HG03520 (cell line): ENCODE measurements at regions not wholly inside any gene's neighbourhood (a gene's known extent, or its start where the extent isn't known, plus 50 kb on each side); places are given as distances from the start of the nearest gene placed in this dataset.
A peak's percentile ranks its signal among the peaks of the same experiment; 100 is the strongest.

Experiments
- ATAC-seq: cut with Tn5 transposase; IDR thresholded peaks from one replicate; pipeline ENCODE4 v1.9.1; 2021; ENCODE audit warnings: mild to moderate bottlenecking, moderate library complexity; ENCODE audit not compliant: unreplicated experiment

DNA sequence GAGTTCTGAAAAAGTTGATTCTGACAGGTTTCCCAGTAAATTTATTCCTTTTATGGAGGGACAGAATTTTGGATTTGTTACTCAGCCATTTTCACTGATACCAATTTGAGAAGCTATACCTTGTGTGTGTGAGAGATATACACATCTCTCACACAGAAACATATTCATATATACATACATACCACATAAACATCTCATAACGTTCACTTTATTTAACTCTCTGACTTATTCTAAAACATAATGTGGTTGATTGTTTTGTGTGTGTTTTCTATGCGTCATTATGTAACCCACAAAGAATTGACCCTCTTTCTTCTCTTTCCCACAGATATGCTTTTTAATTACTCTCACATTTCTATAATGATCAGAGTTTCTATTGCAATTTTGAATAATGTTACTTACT is 570.8 kb upstream of the TLE4 start:
- ATAC-seq: no peak

GRCh38 chr9:79003514-79003913 is 568.3 kb upstream of the TLE4 start:
- ATAC-seq: no peak

GRCh38 chr9:79004032-79004431 is 567.7 kb upstream of the TLE4 start:
- no peak for ATAC-seq

DNA sequence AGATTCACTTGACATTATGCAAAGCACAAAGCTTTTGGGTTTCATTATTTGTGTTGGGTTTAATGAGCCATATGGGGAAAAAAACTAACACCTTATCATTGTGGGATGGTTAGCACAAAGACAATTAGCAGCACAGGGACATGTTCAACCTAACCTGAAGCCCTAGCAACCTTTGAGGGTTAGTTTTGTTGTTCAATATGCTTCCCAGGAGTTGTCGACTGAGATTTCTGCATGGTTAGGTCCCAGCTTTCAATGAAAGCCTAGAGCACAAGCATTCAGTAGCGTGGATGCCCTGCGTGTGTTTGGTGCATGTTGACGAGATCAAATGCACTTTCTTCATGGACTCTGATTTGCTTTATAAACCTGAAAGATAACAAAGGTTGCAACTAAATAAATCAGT is 565.2 kb upstream of the TLE4 start:
- ATAC-seq: no peak

GRCh38 chr9:79007701-79008483 is 563.9 kb upstream of the TLE4 start:
- peak; percentile 99 for ATAC-seq

GRCh38 chr9:79008916-79009315 is 562.8 kb upstream of the TLE4 start:
- ATAC-seq: no peak

DNA sequence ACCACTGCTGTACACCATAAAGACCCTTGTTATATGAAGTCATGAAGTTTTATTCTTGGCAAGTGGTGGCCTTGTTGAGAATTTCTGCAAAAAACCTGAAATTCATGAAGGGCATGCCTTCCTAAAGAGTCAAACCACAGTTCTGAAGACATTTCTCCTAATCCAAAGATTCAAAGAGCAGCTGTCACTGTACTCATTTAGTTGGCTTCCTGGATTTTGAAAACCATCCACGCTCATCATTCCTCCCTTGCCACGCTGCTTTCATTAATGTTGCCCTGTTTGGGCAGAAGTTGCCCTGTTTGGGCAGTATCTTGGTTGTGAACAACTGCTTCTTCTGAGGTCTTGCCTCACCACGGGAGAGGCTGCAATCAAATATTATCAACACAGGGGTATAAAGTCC is 560.3 kb upstream of the TLE4 start:
- ATAC-seq: no peak

DNA sequence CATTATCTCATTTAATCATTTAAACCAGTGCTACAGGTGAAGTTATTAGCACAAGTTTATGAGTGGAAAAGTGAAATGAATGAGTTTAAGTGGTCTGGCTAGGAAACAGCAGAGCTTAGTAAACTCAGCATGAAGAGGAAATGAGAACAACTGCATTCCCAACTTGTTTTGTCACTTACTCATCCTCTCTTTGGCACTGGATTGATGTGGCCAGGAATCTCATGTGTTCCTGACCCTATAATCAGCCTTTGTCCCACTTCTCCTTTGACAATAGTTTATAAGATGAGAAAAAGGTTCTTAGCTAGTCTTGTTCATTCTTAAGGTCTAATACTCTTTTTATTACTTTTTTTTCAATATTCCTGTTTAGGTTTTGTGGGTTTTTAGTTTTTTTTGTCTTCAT is 559.2 kb upstream of the TLE4 start:
- no peak for ATAC-seq

- no peak for ATAC-seq
These were observed 557.8 kb upstream of the TLE4 start for GRCh38 chr9:79013715-79014610.

- no peak for ATAC-seq
These were observed 556.7 kb upstream of the TLE4 start for GRCh38 chr9:79014929-79015699.

DNA sequence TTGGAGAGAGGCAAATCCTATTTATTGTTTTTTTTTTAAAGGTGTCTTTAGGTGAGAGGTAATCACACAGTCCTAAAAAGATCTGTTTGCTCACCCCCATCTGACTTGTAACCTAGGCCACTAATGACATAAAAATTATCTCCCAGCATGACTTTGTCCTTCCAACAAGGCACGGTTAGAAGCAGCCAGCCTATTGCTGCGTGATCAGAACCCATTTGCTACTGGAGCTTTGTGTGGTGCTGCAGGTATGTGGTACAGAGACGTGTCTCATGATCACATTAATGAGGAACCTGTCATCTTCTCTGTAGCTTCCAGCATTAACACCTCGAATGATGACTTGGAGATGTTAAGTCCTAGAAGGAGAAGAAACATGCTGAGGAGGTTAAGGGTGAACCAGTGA is 555.8 kb upstream of the TLE4 start:
- ATAC-seq: no peak

DNA sequence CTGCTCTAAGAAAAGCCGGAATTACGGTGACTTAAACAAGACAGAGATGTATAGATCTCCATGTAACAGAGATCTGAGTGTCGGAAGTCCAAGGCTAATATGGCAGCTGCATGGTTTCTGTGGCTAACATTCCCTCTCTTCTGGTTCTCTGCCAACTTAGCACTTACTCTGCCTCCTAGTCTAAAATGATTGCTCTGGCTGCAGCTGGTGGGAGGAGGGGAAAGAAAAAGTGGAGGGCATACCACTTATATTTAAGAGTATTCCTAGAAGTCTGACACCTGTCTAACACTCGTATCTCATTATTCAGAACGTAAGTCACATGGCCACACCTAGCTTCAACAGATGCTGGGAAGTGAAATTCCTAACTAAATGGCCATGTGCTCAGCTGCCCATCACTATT is 551.5 kb upstream of the TLE4 start:
- no peak for ATAC-seq

DNA sequence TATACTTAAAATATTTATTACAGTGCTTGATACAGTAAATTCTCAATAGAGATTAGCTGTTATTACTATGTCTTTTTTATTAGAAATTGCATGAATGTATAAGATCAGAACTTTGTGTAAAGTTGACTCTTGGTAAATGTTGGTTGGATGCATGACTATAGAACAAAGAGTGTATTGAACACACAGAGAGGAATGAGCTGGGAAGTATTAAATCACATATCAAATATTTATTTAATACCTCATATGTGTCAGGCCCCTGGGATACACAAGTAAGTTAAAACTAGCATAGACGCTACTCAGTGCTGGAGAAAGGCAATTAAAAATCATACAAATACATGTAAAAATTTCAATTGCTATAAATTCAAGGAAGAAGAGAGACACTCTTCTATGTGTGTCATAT is 550.7 kb upstream of the TLE4 start:
- no peak for ATAC-seq

DNA sequence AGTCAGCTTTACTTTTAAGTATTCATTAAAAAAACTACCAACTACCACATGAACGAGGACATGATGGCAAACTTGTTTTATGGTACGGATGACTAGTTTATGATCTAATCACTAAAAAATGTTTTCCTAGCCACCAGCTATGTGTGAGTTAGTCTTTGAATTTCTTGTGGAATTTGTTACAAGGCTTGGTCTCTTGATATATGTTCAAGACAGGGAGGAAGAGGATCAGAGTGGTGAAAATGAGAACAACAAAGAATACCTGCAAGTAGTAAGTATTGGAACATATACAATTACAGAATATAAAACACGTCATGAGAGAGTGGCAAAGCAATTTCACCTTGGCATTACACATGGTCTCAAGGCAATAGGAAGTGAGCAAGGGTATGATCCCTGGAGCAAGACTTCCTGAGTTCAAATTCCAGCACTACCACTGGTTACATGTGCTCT is 548.6 kb upstream of the TLE4 start:
- no peak for ATAC-seq

GRCh38 chr9:79026316-79026715 is 545.4 kb upstream of the TLE4 start:
- peak; percentile 73 for ATAC-seq

DNA sequence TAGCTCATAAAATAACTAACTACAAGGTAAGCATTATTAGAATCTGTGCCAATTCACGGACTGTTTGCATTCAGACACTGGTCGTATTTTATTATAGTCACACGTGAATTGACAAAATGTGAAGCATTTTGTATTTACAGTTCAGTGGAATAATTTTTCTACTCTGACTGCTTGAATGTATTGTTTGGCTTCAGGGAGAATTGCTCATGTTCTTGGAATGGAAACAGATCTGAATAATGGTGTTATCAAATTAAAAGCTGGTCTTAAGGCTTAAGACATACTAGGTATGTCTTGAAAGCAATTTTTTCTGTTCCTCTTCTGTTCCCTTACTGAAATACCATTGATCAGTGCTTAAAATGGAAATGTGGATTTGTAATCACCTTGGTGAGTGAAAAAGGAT is 543.7 kb upstream of the TLE4 start:
- ATAC-seq: no peak

DNA sequence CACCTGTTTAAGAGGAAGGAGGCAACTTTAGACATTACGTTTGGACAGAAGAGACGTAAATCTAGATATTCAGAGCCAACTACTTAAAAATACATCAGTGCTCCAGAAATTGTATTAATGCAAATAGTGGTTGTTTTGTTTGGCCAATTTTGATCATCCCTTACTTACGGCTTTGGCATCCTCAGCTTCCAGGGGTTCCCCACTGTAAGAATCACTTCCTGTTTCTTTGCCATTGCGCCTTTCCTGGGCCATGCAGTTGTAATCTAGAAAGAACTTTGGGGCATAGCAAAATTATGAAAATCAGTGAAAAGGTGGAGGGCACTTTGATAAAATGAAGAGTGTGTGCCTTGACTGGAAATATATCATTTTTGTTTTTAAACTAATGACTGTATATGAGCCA is 537.2 kb upstream of the TLE4 start:
- no peak for ATAC-seq

GRCh38 chr9:79037338-79037737 is 534.4 kb upstream of the TLE4 start:
- ATAC-seq: no peak

DNA sequence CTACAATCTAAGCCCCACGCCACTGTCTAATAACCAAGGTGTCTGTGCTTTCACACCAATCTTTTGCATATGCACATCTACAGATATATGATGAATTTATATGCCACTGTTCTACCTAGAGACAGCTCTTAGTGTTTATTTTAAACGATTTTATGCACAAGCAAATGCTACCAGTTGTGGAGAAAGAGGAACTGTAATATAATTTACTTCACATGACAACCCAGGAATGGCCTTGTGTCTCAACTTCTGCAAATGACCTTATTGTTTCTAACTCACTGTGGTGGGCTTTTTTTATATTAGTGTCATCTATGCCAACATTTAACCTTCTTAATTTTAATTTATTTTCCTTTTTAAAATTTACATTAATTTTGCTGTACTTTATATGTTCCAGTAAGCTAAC is 531.1 kb upstream of the TLE4 start:
- ATAC-seq: no peak

DNA sequence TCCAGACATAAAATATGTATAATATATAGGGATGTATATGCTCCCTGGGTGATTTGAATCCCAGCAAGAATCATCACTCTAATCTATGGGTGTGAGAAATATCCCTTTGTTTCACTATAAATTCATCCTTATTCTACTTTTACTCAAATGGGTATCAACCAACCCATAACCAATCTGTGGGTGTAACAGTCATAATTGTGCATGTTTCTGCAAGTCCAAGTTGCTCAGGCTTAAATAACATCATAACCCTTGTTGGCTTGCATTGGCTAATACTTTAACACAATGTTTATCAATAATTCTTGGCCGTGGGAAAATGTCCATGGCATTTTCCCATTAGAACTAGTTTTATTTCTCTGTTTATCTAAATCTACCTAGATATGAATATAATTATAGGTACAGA is 530.5 kb upstream of the TLE4 start:
- ATAC-seq: no peak

DNA sequence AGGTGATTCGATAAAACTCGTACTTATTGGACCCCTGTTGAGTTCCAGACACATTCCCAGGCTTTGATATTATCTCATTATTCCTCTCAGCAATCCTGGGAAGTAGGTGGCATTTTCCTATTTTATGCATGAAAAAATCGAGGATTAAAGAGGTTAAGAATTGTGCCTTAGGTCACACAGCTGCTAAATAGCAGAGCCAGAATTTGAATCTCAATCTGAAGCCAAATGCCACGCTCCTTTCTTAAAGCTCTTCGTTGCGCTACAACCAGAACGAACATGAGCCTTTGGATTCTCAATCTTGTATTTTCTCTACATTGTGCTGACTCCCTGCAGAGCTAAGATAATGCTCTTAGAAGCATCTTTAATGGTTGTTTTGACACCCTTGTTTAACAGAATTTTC is 527.8 kb upstream of the TLE4 start:
- ATAC-seq: no peak
